Astrocyte of the spinal cord (primary cell): ENCODE measurements at regions not wholly inside any gene's neighbourhood (a gene's known extent, or its start where the extent isn't known, plus 50 kb on each side); places are given as distances from the start of the nearest gene placed in this dataset.

Experiments
- DNase-seq: peaks from one replicate; pipeline ENCODE4 v3.0.0; 2011; ENCODE audit warnings: low read depth, low spot score
- H3K4me3 ChIP-seq: 2 replicates; pipeline ENCODE4 v1.5.1; 2011; ENCODE audit warnings: low read depth, mild to moderate bottlenecking, low read length, moderate library complexity
- CTCF ChIP-seq: IDR thresholded peaks from 2 replicates; pipeline ENCODE4 v1.5.1; 2012; ENCODE audit warnings: low read depth, mild to moderate bottlenecking, low read length, inconsistent platforms
- in situ Hi-C: cut with HindIII; loops from 2 replicates; pipeline ENCODE4 v1.10.0; 2017; ENCODE audit warnings: low sequenced_read_pairs

- DNase-seq, result no peak
- no peak overlapping the region for H3K4me3 ChIP-seq
- no peak for TF ChIP-seq CTCF
- in situ Hi-C loops, result no loop called here
Measured at GRCh38 chr7:22027475-22027874, 81.8 kb upstream of the CDCA7L start.

- no peak for TF ChIP-seq CTCF
- in situ Hi-C loops, result no loop called here
- DNase-seq, result no peak
- H3K4me3 ChIP-seq, result no peak overlapping the region
Measured at GRCh38 chr7:22025983-22026382, 80.3 kb upstream of the CDCA7L start.

- TF ChIP-seq CTCF, result no peak
- H3K4me3 ChIP-seq, result no peak overlapping the region
Measured at GRCh38 chr7:22025075-22025474, 79.4 kb upstream of the CDCA7L start.

GRCh38 chr7:22019931-22020330 lies 74.2 kb upstream of the CDCA7L start:
- in situ Hi-C loops, result no loop called here
- no peak for TF ChIP-seq CTCF
- H3K4me3 ChIP-seq, result no peak overlapping the region

More at GRCh38 chr7:22025075-22025474, 79.4 kb upstream of the CDCA7L start:
- in situ Hi-C loops, result no loop called here
- no peak for DNase-seq

GRCh38 chr7:22016507-22016906 lies 70.8 kb upstream of the CDCA7L start:
- no peak for TF ChIP-seq CTCF
- no peak overlapping the region for H3K4me3 ChIP-seq
- in situ Hi-C loops, result no loop called here
- DNase-seq, result no peak

More at GRCh38 chr7:22019931-22020330, 74.2 kb upstream of the CDCA7L start:
- DNase-seq, result no peak

GRCh38 chr7:22013711-22014110 lies 68.0 kb upstream of the CDCA7L start:
- DNase-seq, result no peak
- TF ChIP-seq CTCF, result no peak
- in situ Hi-C loops, result no loop called here
- no peak overlapping the region for H3K4me3 ChIP-seq

- no peak for TF ChIP-seq CTCF
- no peak overlapping the region for H3K4me3 ChIP-seq
- DNase-seq, result no peak
- in situ Hi-C loops, result no loop called here
Measured at GRCh38 chr7:22008683-22009082, 63.0 kb upstream of the CDCA7L start.
